Stimulated activated naive CD8-positive, alpha-beta T cell treated with anti-CD3 and anti-CD28 coated beads, Interleukin-15, amount 100 ng/mL, for 72 hours (primary cell): ENCODE measurements at regions not wholly inside any gene's neighbourhood (a gene's known extent, or its start where the extent isn't known, plus 50 kb on each side); places are given as distances from the start of the nearest gene placed in this dataset.
"Not testable (repeated sequence)": the region's sequence is repeated elsewhere in the genome, so short reads cannot be mapped to it uniquely, and the experiment has no call there.

ENCODE experiments used
- ATAC-seq: fragments of 150-1000 bp; cut with Tn5 transposase; 2 replicates; pipeline ENCODE4 v1.10.0; 2021; ENCODE audit warnings: mild to moderate bottlenecking, moderate library complexity
- DNase-seq, 2 donors: peaks; one replicate each; pipeline ENCODE4 v3.0.0; 2021 to 2022
- H3K27ac Mint-ChIP-seq, 2 donors: one replicate each; pipeline ENCODE4 v1.8.0; 2022; ENCODE audit warnings: mild to moderate bottlenecking in 2 of 2, mixed read lengths in 2 of 2, moderate library complexity in 2 of 2
- H3K27me3 Mint-ChIP-seq: one replicate; pipeline ENCODE4 v1.8.0; 2022; ENCODE audit warnings: mixed read lengths
- H3K4me1 Mint-ChIP-seq: one replicate; pipeline ENCODE4 v1.8.0; 2022; ENCODE audit warnings: mild to moderate bottlenecking, mixed read lengths
- H3K4me3 Mint-ChIP-seq, 2 donors: one replicate each; pipeline ENCODE4 v1.8.0; 2022; ENCODE audit warnings: mild to moderate bottlenecking in 2 of 2, mixed read lengths in 2 of 2, moderate library complexity in 1 of 2
- H3K9me3 Mint-ChIP-seq, 2 donors: one replicate each; pipeline ENCODE4 v1.8.0; 2022; ENCODE audit warnings: mixed read lengths in 2 of 2

GRCh38 chr9:119672763-119673162 lies 303.5 kb upstream of the BRINP1 start:
- DNase-seq, H3K4me1 Mint-ChIP-seq, H3K27ac Mint-ChIP-seq, H3K9me3 Mint-ChIP-seq, H3K4me3 Mint-ChIP-seq, ATAC-seq, H3K27me3 Mint-ChIP-seq: not testable (repeated sequence)

GRCh38 chr9:119667916-119668315 lies 298.7 kb upstream of the BRINP1 start:
- Mint-ChIP-seq H3K9me3 (peaks cover 1 to 7% of the 10 kb centered on the region in 2 donors), H3K4me1 (no peaks in the 10 kb centered on the region), H3K27me3 (no peaks in the 10 kb centered on the region), H3K4me3 (no peak overlapping the region), H3K27ac (no peak overlapping the region)
- DNase-seq, result no peak
- ATAC-seq, result no peak

- H3K27ac Mint-ChIP-seq, result no peak overlapping the region
- no peak for ATAC-seq
These were observed 297.9 kb upstream of the BRINP1 start for GRCh38 chr9:119667163-119667562.

GRCh38 chr9:119662329-119662728 lies 293.1 kb upstream of the BRINP1 start:
- Mint-ChIP-seq H3K27ac (no peak overlapping the region), H3K27me3 (no peaks in the 10 kb centered on the region), H3K9me3 (peaks cover 6 to 7% of the 10 kb centered on the region in 2 donors), H3K4me1 (no peaks in the 10 kb centered on the region), H3K4me3 (no peak overlapping the region)
- no peak for ATAC-seq
- no peak for DNase-seq

More at GRCh38 chr9:119667163-119667562, 297.9 kb upstream of the BRINP1 start:
- Mint-ChIP-seq H3K27me3 (no peaks in the 10 kb centered on the region), H3K4me3 (no peak overlapping the region), H3K4me1 (no peaks in the 10 kb centered on the region), H3K9me3 (peaks cover 6 to 7% of the 10 kb centered on the region in 2 donors)
- no peak for DNase-seq

GRCh38 chr9:119652931-119653330 lies 283.7 kb upstream of the BRINP1 start:
- Mint-ChIP-seq H3K4me3 (no peak overlapping the region), H3K4me1 (no peaks in the 10 kb centered on the region), H3K9me3 (no peaks in the 10 kb centered on the region), H3K27ac (no peak overlapping the region), H3K27me3 (no peaks in the 10 kb centered on the region)
- DNase-seq (no peak), ATAC-seq (no peak)

GRCh38 chr9:119649205-119649604 lies 280.0 kb upstream of the BRINP1 start:
- no peak overlapping the region for H3K27ac Mint-ChIP-seq
- H3K9me3 Mint-ChIP-seq, result peaks cover 0 to 6% of the 10 kb centered on the region in 2 donors
- no peak overlapping the region for H3K4me3 Mint-ChIP-seq
- H3K4me1 Mint-ChIP-seq, result no peaks in the 10 kb centered on the region
- no peaks in the 10 kb centered on the region for H3K27me3 Mint-ChIP-seq
- ATAC-seq (no peak), DNase-seq (no peak)

GRCh38 chr9:119639287-119639955 lies 270.2 kb upstream of the BRINP1 start:
- H3K4me1 Mint-ChIP-seq, result no peaks in the 10 kb centered on the region
- peaks cover 4 to 24% of the 10 kb centered on the region in 2 donors for H3K9me3 Mint-ChIP-seq
- ATAC-seq, result no peak
- H3K27me3 Mint-ChIP-seq, result no peaks in the 10 kb centered on the region
- DNase-seq, result no peak
- no peak overlapping the region for H3K4me3 Mint-ChIP-seq
- H3K27ac Mint-ChIP-seq, result no peak overlapping the region

- H3K27ac Mint-ChIP-seq, result no peak overlapping the region
- peaks cover 4 to 24% of the 10 kb centered on the region in 2 donors for H3K9me3 Mint-ChIP-seq
- H3K4me1 Mint-ChIP-seq, result no peaks in the 10 kb centered on the region
- ATAC-seq (no peak), DNase-seq (no peak)
- no peaks in the 10 kb centered on the region for H3K27me3 Mint-ChIP-seq
- H3K4me3 Mint-ChIP-seq, result no peak overlapping the region
These were observed 264.8 kb upstream of the BRINP1 start for GRCh38 chr9:119634006-119634405.

- Mint-ChIP-seq H3K4me1 (no peaks in the 10 kb centered on the region), H3K27ac (no peak overlapping the region), H3K4me3 (no peak overlapping the region), H3K9me3 (peaks cover 0 to 1% of the 10 kb centered on the region in 2 donors), H3K27me3 (no peaks in the 10 kb centered on the region)
- ATAC-seq (no peak), DNase-seq (no peak)
These were observed 242.3 kb upstream of the BRINP1 start for GRCh38 chr9:119611565-119611964.

GRCh38 chr9:119609277-119609971 lies 240.2 kb upstream of the BRINP1 start:
- H3K27ac Mint-ChIP-seq, result no peak overlapping the region
- no peaks in the 10 kb centered on the region for H3K27me3 Mint-ChIP-seq
- no peak overlapping the region for H3K4me3 Mint-ChIP-seq
- DNase-seq, result no peak
- ATAC-seq, result no peak
- no peaks in the 10 kb centered on the region for H3K4me1 Mint-ChIP-seq
- H3K9me3 Mint-ChIP-seq, result peaks cover 0 to 6% of the 10 kb centered on the region in 2 donors

GRCh38 chr9:119601632-119602031 lies 232.4 kb upstream of the BRINP1 start:
- ATAC-seq (no peak), DNase-seq (no peak)
- Mint-ChIP-seq H3K27ac (no peak overlapping the region), H3K9me3 (peaks cover 0 to 6% of the 10 kb centered on the region in 2 donors), H3K27me3 (no peaks in the 10 kb centered on the region), H3K4me3 (no peak overlapping the region), H3K4me1 (no peaks in the 10 kb centered on the region)

- no peak for DNase-seq
- Mint-ChIP-seq H3K9me3 (peaks cover 0 to 5% of the 10 kb centered on the region in 2 donors), H3K27me3 (no peaks in the 10 kb centered on the region), H3K27ac (no peak overlapping the region), H3K4me3 (no peak overlapping the region), H3K4me1 (no peaks in the 10 kb centered on the region)
- ATAC-seq, result no peak
These were observed 228.3 kb upstream of the BRINP1 start for GRCh38 chr9:119597499-119597898.

GRCh38 chr9:119596703-119597102 lies 227.5 kb upstream of the BRINP1 start:
- ATAC-seq (no peak), DNase-seq (no peak)
- H3K27me3 Mint-ChIP-seq, result no peaks in the 10 kb centered on the region
- peaks cover 0 to 6% of the 10 kb centered on the region in 2 donors for H3K9me3 Mint-ChIP-seq
- H3K4me1 Mint-ChIP-seq, result no peaks in the 10 kb centered on the region
- H3K27ac Mint-ChIP-seq, result no peak overlapping the region
- H3K4me3 Mint-ChIP-seq, result no peak overlapping the region

- no peak for ATAC-seq
- Mint-ChIP-seq H3K27ac (no peak overlapping the region), H3K9me3 (peaks cover 10 to 11% of the 10 kb centered on the region in 2 donors), H3K4me1 (no peaks in the 10 kb centered on the region), H3K4me3 (no peak overlapping the region), H3K27me3 (no peaks in the 10 kb centered on the region)
- DNase-seq, result no peak
These were observed 219.9 kb upstream of the BRINP1 start for GRCh38 chr9:119588874-119589744.

- DNase-seq (no peak), ATAC-seq (no peak)
- Mint-ChIP-seq H3K4me3 (no peak overlapping the region), H3K27ac (no peak overlapping the region), H3K27me3 (no peaks in the 10 kb centered on the region), H3K4me1 (no peaks in the 10 kb centered on the region), H3K9me3 (peaks cover 0 to 3% of the 10 kb centered on the region in 2 donors)
These were observed 208.6 kb upstream of the BRINP1 start for GRCh38 chr9:119577881-119578280.

GRCh38 chr9:119559986-119560385 lies 190.8 kb upstream of the BRINP1 start:
- ATAC-seq, result no peak
- DNase-seq, result no peak
- Mint-ChIP-seq H3K4me1 (peaks cover 7% of the 10 kb centered on the region), H3K4me3 (no peak overlapping the region), H3K27me3 (peaks cover 35% of the 10 kb centered on the region), H3K27ac (no peak overlapping the region), H3K9me3 (peaks cover 0 to 8% of the 10 kb centered on the region in 2 donors)
